ENCODE measurements at regions not wholly inside any gene's neighbourhood (a gene's known extent, or its start where the extent isn't known, plus 50 kb on each side); places are given as distances from the start of the nearest gene placed in this dataset.

DNA sequence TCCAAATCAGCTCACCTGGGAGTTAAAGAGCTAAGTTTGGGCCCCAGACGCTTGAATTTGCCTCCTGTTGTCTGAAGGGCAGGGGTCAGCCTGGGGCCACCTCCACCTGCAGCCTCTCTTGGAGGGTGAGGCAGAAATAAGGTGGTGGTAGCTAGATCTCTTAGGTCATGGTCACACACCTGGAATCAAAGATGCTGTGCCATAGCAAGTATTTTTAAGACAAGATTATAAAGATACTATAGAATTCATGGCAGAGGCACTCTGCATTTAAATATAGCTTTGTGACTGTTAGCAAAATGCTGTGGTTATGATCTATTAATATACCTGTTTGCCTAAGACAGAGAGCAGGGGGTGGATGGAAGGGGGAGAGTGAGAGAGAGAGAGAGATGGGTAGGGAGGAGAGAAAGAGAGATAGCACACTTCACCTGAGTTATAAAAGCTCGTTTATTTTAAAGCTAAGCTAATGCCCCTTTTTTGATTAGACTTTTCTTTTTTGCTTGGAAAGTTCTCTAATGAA, 242.7 kb downstream of the TMEM182 start:
- DNase-seq (ENCODE audit: low spot score) (no peak), ATAC-seq (no peak)
- no peaks in the 10 kb centered on the region for H3F3A ChIP-seq (replicated peaks; ENCODE audit: low read depth)
- H3K4me3 Mint-ChIP-seq, result no peak overlapping the region
- no peak for TF ChIP-seq POLR2AphosphoS5 (IDR thresholded peaks at IDR 0.05; ENCODE audit: low read depth)
- TF ChIP-seq, protein P1, sequence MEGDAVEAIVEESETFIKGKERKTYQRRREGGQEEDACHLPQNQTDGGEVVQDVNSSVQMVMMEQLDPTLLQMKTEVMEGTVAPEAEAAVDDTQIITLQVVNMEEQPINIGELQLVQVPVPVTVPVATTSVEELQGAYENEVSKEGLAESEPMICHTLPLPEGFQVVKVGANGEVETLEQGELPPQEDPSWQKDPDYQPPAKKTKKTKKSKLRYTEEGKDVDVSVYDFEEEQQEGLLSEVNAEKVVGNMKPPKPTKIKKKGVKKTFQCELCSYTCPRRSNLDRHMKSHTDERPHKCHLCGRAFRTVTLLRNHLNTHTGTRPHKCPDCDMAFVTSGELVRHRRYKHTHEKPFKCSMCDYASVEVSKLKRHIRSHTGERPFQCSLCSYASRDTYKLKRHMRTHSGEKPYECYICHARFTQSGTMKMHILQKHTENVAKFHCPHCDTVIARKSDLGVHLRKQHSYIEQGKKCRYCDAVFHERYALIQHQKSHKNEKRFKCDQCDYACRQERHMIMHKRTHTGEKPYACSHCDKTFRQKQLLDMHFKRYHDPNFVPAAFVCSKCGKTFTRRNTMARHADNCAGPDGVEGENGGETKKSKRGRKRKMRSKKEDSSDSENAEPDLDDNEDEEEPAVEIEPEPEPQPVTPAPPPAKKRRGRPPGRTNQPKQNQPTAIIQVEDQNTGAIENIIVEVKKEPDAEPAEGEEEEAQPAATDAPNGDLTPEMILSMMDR (conservative IDR thresholded peaks at IDR 0.05; ENCODE audit: low read depth in 2 of 2), result no peak
- TF ChIP-seq, protein P2, sequence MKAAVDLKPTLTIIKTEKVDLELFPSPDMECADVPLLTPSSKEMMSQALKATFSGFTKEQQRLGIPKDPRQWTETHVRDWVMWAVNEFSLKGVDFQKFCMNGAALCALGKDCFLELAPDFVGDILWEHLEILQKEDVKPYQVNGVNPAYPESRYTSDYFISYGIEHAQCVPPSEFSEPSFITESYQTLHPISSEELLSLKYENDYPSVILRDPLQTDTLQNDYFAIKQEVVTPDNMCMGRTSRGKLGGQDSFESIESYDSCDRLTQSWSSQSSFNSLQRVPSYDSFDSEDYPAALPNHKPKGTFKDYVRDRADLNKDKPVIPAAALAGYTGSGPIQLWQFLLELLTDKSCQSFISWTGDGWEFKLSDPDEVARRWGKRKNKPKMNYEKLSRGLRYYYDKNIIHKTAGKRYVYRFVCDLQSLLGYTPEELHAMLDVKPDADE (IDR thresholded peaks at IDR 0.05), result no peak
- H3K9me3 Mint-ChIP-seq, result peaks cover 9% of the 10 kb centered on the region; the same call in 2 of the 3 replicates
- H3K36me3 ChIP-seq (ENCODE audit: insufficient read depth), result no peaks in the 10 kb centered on the region
- H3K27me3 ChIP-seq (ENCODE audit: insufficient read depth), result no peaks in the 10 kb centered on the region
- H3K4me3 ChIP-seq, result no peak overlapping the region
- H3K27me3 Mint-ChIP-seq (ENCODE audit: insufficient read depth, low read depth, poor library complexity), result no peaks in the 10 kb centered on the region
- no peaks in the 10 kb centered on the region for H3K36me3 Mint-ChIP-seq (ENCODE audit: low read depth)
- no peaks in the 10 kb centered on the region for H3K4me1 ChIP-seq (ENCODE audit: insufficient read depth)
- H3K9me2 ChIP-seq (ENCODE audit: insufficient read depth), result peaks cover 4% of the 10 kb centered on the region; the same call in 1 of the 2 replicates
- no peak overlapping the region for H3K27ac ChIP-seq (ENCODE audit: low read depth)
- H3K79me2 ChIP-seq (replicated peaks; ENCODE audit: insufficient read depth), result no peaks in the 10 kb centered on the region
- H3K27ac Mint-ChIP-seq, result no peak overlapping the region
- H3K4me1 Mint-ChIP-seq, result peaks cover 9% of the 10 kb centered on the region
- H3K4me2 ChIP-seq, result no peak overlapping the region
- H2AFZ ChIP-seq, result no peak overlapping the region
- no peaks in the 10 kb centered on the region for H4K20me1 ChIP-seq (replicated peaks; ENCODE audit: insufficient read depth)

DNA sequence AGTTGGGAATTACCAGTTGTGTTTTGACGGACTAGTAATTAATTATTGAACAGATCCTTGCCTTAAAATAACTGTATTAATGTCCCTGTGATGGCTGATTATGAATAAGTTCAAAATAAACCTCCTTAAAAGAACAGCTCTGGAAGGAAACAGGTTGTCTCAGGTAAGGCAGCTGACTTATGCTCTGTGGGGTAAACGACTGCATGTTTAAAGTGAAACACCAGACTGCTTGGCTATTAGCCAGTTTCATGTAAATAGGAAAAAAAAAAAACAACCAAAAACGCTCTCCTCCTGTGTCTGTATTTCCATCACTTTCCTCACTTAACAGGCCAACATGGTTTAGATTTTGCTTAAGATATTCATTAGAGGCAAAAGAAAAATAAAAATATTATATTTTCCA, 243.6 kb downstream of the TMEM182 start:
- Mint-ChIP-seq H3K4me1 (peaks cover 9% of the 10 kb centered on the region), H3K9me3 (peaks cover 5% of the 10 kb centered on the region; the same call in 2 of the 3 replicates)
- no peak for TF ChIP-seq EZH2 (IDR thresholded peaks at IDR 0.05; ENCODE audit: low read depth, unreplicated experiment)
- TF ChIP-seq, protein P3, sequence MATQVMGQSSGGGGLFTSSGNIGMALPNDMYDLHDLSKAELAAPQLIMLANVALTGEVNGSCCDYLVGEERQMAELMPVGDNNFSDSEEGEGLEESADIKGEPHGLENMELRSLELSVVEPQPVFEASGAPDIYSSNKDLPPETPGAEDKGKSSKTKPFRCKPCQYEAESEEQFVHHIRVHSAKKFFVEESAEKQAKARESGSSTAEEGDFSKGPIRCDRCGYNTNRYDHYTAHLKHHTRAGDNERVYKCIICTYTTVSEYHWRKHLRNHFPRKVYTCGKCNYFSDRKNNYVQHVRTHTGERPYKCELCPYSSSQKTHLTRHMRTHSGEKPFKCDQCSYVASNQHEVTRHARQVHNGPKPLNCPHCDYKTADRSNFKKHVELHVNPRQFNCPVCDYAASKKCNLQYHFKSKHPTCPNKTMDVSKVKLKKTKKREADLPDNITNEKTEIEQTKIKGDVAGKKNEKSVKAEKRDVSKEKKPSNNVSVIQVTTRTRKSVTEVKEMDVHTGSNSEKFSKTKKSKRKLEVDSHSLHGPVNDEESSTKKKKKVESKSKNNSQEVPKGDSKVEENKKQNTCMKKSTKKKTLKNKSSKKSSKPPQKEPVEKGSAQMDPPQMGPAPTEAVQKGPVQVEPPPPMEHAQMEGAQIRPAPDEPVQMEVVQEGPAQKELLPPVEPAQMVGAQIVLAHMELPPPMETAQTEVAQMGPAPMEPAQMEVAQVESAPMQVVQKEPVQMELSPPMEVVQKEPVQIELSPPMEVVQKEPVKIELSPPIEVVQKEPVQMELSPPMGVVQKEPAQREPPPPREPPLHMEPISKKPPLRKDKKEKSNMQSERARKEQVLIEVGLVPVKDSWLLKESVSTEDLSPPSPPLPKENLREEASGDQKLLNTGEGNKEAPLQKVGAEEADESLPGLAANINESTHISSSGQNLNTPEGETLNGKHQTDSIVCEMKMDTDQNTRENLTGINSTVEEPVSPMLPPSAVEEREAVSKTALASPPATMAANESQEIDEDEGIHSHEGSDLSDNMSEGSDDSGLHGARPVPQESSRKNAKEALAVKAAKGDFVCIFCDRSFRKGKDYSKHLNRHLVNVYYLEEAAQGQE (IDR thresholded peaks at IDR 0.05; ENCODE audit: unreplicated experiment), result no peak
- TF ChIP-seq, protein P2 (IDR thresholded peaks at IDR 0.05), result no peak
- TF ChIP-seq JUNB (IDR thresholded peaks at IDR 0.05; ENCODE audit: unreplicated experiment), result no peak
- TF ChIP-seq ZNF331 (CRISPR knock-in tag; IDR thresholded peaks at IDR 0.05; ENCODE audit: low read depth), result no peak
- no peak for TF ChIP-seq EZH2phosphoT487 (IDR thresholded peaks at IDR 0.05; ENCODE audit: unreplicated experiment)
- TF ChIP-seq POLR2AphosphoS5 (IDR thresholded peaks at IDR 0.05; ENCODE audit: low read depth), result no peak

More for the DNA sequence above, 243.6 kb downstream of the TMEM182 start:
- no peaks in the 10 kb centered on the region for H3K27me3 ChIP-seq (ENCODE audit: insufficient read depth)
- no peaks in the 10 kb centered on the region for H3F3A ChIP-seq (replicated peaks; ENCODE audit: low read depth)
- peaks cover 4% of the 10 kb centered on the region; the same call in 1 of the 2 replicates for H3K9me2 ChIP-seq (ENCODE audit: insufficient read depth)
- no peak overlapping the region for H3K4me2 ChIP-seq
- no peak overlapping the region for H3K4me3 ChIP-seq
- H3K27ac ChIP-seq (ENCODE audit: low read depth), result no peak overlapping the region
- H2AFZ ChIP-seq, result no peak overlapping the region
- ATAC-seq (no peak), DNase-seq (ENCODE audit: low spot score) (no peak)
- H3K4me1 ChIP-seq (ENCODE audit: insufficient read depth), result no peaks in the 10 kb centered on the region
- Mint-ChIP-seq H3K27ac (no peak overlapping the region), H3K36me3 (ENCODE audit: low read depth) (no peaks in the 10 kb centered on the region), H3K27me3 (ENCODE audit: insufficient read depth, low read depth, poor library complexity) (no peaks in the 10 kb centered on the region), H3K4me3 (no peak overlapping the region)
- H4K20me1 ChIP-seq (replicated peaks; ENCODE audit: insufficient read depth), result no peaks in the 10 kb centered on the region
- no peaks in the 10 kb centered on the region for H3K79me2 ChIP-seq (replicated peaks; ENCODE audit: insufficient read depth)
- no peaks in the 10 kb centered on the region for H3K36me3 ChIP-seq (ENCODE audit: insufficient read depth)

All from GM23338 (cell line).